ENCODE measurements at regions not wholly inside any gene's neighbourhood (a gene's known extent, or its start where the extent isn't known, plus 50 kb on each side); places are given as distances from the start of the nearest gene placed in this dataset.
A peak's percentile ranks its signal among the peaks of the same experiment; 100 is the strongest.

DNA sequence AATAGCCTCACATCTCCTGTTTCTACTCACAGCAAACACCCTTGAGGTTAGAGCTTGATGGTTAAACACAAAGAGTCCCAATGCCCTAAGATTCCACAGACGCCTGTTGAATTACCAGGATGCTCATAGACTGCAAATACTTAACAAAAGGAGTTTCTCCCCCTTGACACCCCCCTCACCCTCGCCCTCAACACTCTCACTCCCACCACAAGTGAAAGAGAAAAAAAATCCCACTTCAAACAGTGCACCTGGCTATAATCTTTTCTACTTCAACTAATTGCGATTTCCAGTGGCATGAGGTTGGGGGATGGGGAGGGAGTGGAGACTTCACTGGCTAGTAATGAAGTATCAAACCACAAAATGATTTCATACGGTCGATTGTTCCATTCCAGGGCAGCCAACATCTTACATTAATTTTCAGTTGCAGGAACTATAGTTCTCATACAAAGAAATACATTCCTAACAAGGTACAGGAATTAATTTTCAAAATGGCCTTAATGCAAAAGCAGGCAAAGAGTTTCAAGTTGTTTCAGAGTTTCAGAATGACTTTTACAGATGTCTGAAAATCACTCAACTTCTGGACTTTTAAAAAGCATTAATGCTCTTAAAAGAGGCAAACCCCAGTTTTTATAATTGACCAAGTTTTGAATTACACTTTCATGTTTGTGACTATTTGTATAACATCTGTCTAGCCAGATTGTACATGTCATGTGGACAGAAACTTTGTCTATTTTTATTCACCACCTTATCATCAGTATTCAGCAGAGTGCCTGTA lies 390.7 kb downstream of the C12orf75 start:
- no peak for DNase-seq

DNA sequence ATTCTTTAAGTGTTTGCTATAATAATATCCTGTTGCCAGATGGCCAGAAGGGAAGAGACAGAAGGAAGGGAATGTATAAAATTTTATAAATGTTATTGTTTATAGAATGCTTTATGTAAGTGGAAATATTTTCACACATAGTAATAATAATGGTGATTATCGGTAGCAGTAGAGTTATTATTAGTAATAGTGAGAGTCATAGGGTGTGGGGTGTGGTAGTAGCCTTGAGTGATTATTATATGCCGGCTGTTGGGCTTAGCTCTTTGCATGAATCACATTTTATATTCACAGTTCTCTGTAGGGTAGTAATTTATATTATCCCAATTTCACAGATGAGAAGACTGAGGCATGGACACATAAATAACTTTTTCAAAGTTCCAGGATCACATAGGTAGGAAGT lies 391.4 kb downstream of the C12orf75 start:
- no peak for DNase-seq

DNA sequence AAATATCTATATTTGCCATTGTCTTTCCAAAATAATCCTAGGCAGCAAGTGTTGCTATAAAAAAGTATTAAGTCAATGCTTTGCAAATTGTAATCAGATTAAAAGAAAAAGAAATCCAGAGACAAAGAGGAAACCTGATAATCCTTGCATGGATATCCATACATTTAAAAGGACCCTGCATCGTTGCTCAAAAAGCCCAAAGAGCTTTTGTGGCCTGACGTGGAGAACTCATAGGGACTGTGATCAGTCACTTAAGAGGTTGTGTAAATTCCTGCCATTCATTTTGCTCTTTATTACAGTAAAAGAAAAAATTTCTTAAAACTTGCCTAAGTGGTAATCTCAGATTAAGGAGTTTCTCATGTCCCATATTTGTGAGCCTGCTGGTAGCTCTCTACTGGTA lies 392.6 kb downstream of the C12orf75 start:
- no peak for DNase-seq

DNA sequence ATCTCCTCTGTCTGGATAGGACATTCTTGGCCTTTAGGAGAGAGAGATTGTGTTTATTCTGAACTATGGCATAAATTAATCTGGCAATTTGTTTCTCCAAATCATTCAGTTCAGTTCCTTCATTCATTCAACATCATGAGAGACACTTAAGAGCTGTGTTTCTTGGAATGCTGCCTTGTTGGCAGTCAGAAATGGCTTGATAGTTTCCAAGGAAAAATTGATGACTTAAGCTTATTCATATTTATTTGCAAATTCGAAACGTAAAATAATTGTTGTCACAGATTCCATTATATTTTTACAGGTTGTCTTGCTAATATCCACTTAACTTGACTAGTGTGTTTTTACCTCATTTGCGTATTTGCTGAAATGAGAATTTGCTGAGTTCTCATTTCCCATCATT lies 393.0 kb downstream of the C12orf75 start:
- DNase-seq, result no peak

DNA sequence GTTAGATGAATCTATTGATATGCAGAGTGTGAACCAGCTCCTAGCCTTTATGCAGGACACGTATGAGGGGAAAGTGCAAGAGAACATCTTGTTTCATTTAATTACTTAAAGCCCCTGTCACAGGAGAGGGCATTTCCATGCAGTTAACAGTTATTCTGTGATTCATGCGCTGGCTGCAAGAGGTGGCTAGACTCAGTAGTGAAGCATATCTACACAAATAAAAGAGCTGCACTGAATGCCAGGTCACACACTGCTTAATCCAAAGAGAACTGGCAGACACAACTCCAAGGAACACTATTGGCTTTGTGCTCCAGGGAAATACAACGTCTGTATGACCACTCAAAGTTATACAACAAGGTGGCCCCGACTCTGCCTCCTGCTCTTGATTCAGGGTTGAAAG lies 394.1 kb downstream of the C12orf75 start:
- no peak for DNase-seq

DNA sequence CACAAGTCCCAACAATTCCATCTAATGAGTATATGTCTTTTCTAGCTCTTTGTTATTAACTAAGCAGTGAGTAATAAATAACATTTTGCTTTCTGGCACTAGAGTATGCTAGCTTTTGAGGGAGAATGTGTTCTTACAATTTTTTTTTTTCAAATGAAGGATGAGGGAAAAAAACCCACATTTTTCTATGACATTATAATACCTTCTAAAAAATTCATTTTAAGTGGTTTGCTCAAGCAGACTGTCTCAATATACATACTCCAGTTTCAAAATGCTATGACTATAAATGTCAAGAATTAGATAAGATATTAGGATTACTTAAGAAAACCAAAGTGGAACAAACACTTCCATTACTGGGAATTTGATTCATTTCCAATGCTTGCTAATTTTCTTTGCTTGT lies 394.6 kb downstream of the C12orf75 start:
- DNase-seq, result no peak

DNA sequence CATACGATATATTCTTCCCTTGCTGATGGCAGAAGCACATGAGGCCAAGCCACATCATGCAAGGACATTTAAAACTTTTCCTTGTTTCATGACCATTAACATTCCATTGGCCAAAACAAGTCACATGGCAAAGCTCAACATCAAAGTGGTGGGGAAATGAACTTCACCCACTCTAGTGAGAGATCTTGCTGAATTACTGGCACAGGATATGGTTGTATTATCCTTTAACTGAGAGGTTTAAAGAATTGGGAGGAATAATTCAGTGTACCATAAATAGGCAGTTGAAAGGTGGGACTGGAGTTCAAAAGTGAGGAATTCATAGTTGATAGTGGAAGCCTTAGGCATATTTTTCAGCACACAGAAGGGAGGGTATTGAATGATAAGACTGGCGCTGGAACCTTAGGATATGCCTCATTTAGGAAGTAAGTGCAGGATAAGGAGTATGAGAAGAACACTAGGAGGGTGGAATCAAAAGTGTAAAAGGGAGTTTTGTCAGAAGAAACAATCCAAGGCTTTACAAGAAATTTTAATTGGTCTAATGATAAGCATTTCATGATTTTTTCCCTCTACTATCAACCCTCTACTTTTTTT lies 398.8 kb downstream of the C12orf75 start:
- no peak for DNase-seq

DNA sequence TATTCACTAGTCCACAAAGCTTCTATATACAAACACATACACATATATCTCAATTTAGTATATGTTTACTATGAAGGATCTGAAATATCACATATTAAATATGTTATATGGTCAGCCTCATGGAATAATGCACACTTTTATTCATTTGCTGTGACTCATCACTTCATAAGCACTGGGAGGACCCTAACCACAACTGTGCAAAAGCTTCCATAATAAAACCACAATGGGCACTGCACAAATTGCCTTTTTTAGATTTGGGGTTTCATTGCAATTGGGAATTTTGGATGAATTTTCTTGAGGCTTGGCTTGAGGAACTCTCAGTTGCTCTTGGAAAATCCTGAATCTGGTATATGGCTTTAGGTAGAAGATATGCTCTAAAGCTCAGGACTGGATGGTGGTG lies 399.4 kb downstream of the C12orf75 start:
- no peak for DNase-seq

DNA sequence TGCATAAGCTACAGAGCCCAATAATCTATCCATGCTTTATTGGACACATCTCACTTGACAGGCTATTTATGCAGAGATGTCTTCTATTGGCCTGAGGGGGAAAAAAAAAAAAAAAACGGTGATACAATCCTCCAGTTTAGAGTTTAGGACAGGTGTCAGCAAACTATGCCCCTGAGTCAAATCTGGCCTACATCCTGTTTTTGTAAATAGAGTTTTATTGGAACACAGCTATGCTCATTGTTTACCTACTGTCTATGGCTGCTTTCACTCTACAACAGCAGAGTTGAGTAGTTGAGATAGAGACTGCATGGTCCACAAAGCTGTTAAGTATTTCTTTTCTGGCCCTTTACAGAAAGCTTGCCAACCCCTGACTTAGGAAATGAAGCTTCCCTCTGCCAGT lies 403.1 kb downstream of the C12orf75 start:
- DNase-seq, result no peak

DNA sequence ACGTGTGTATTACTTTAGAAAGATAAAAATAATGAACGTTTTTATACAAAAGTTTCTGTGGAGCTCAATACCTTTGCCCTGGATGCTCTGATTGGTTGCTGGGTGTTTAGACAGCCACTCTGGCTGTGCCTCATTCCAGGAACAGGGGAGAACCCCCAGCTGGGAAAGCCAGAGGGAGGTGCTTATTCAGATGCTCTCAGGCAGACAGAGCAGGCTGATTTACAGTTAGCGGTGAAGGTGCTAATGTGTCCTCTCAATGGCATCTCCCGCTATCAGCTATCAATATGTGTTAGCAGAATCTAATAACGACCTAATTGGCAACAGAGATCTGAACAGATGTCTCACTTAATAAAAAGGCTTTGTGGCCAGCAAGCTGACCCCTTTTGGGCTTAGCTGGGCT lies 402.3 kb downstream of the NUAK1 start:
- peak; percentile 44 for DNase-seq

DNA sequence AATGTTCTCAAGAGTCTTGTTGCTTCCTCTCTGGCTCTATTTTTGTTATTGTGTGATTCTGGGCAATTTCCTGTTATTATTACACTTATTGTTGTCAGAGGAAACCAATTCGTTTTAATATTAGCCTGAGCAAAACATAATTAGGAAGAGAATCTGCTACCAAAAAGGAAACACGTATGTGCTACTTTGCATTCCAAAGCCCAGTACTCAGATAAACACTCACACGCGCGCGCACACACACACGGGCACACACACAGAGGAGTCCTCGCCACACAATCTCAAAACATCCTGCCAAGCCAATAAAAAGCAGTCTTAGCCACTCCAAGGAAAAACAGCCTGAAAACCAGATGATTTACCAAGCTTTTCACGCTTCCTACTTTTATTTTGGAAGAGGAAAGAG lies 400.7 kb downstream of the NUAK1 start:
- DNase-seq, result no peak

DNA sequence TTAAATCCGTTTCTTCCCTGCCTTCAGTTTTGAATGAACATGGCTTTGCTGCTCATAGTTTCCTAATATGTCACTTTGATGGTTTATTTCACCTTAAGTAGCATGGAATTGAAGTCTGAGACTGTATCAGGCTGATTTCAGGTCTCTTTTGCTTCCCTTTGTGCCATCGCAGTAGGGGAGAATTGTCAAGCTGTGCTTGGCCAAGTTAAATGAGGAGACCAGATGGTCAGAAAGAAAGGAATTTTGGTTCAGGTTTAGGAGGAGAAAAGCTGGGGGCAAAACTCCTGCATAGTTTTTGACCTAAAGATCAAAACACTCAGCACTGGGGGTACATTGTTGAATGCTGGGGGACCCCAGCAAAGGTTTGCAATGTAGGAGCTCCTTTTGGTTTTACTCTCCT lies 398.4 kb downstream of the NUAK1 start:
- peak; percentile 20 for DNase-seq

DNA sequence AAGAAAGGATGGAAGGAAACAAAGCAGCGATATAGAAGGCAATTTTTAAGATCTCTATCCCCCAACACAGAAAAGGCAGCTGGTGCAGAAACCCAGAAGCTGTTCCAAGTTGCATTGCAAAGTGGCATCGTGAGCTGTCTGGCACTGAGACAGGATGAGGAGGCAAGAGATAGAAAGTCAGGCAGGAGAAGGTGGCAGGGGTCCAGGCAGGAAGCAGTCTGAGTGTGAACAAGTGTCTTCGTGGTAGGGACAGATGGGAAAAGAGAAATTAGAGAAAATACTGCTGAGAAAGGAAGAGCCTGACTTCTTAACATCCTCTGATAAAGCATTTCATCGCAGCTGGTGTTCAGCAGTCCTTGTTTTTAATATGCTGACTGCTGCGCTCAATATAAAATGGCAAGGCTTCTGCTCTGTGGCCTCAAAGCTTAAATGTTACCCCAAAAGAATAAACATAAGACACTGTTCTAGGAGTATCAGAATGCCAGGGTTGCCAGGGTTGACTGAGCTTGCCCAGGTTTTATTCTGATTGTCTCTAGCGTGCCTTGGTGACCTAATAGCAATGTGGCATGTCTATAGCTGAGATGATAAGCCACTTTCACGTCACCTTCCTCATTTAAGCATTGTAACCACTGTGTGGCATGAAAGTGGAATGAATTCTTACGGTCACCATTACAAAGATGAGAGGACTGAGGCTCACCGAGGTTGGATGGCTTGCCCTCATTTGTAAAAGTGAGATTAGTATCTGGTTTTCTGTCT lies 397.6 kb downstream of the NUAK1 start:
- DNase-seq, result no peak

DNA sequence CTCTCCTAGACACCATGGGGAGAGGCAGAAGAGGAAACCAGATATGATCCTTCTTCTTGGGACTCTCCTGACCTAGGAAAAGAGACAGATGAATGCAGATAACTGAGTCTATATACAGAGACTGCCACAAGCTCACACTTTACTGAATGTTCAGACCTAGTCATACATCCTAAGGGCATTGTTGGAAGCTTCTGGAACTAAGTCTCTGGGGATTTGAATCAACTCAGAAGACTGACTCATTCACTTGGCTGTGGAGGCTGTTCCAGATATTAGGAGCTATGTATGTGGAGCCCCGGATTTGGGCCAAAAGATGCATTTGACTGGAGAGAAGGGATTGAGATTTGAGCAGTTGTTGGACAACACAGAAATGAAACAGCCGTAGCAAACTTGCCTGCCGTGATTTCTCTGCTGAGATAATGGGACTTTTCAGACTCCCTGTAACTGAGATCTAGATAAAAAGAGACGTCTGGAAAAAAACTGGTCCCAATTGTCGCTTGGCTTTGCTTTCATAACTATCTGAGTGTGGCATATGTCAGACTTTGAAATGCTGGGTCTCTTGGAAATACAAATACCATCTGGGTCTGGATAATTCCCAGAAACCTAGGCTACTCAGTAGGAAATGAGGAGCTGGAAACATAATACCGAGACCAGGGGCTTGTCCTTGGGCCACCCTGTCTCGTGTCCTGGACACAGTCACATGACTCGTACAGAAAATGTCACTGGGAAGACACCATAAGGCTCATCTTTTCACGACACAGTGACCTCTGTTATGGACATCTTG lies 396.8 kb downstream of the NUAK1 start:
- no peak for DNase-seq

DNA sequence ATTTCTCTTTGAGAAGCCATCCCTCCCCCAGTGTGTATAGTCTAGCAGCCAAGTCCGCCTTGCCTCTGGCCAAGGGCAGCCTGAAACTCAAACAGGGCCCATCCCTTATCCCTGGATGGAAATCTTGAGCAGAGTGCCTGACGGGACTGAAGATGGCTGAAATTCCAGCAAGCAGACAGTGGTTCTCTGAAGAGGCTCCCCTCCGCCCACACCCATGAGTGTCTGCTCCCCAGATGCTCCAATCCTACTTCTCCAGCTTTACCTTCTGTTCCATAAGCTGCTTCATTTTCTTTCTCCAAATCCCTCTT lies 396.2 kb downstream of the NUAK1 start:
- DNase-seq, result no peak

DNA sequence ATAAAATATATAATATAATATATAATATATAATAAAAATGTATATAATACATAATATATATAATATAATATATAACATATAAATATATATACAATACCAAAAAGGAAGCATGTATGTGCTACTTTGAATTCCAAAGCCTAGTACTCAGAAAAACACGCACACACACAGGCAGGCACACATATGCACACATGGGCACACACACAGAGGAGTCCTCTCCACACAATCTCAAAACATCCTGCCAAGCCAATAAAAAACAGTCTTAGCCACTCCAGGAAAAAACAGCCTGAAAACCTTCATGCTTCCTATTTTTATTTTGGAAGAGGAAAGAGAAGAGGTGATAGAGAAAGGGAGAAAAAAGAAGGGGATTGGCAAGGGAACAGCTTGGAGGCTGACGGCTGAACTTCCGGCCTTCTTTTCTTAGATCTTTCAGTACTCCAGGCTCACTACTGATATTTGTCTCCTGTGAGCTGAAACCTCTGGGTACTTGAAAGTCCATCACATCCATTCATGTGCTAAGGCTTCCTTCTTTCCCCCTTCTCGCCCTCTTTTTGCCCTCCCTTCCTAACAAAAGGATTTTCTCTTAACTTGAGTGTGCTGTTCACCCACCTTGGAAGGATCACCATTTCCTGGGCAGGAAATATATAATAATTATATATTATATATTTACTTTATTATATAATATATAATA lies 394.2 kb downstream of the NUAK1 start:
- no peak for DNase-seq

DNA sequence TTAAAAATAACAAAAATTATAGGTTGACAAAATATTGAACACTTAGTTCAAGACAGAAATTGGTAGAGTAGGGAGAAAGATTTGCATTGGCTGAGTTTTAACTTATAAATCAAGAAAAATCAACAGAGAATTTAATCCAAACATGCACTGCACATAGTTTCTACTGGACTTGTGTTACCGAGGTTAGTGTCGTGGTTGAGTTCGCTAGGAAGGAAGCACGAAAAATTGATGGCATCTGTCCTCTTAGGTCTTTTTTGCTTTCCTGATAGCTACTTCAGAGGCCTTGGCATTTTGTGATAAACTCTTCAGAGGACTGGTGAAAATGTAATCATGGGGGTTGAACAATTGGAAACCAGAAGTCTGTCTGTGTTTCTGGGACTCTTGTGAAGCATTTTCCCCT lies 392.9 kb downstream of the NUAK1 start:
- DNase-seq, result no peak

DNA sequence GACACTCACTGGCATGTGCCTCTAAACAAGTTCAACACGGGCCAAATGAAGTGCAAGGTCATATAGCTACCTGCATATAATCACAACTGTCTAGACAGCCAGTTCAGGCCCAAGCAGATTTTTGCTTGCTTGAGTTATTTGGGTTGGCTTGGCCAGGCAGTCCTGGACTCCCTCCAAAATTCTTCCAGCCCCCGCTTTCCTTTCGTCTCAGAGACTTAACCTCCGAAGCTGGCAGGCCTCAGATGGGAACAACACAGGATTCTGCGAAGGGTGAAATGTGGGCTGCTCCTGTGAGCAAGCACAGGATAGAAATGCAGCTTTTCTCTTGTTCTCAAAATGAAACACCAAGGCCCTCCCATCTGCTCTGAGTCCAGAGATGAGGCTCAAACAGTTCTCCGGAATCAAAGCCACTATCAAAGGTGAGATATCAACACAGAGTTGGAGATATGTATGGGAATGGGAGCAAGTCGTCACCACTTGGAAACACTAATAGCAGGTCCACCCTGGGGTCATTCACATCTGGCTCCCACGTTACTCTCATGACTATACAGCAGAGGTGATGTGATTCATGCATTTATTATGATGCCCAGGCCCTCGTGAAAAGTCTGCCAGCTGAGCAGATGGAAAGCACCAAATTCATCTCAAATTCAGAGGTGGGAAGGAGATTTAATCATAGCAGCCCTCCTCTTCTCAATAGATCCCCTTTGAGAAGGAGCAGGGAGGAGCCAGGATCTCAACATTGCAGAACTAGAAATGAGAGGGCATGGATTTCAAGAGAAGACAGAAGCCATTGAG lies 389.8 kb downstream of the NUAK1 start:
- no peak for DNase-seq

DNA sequence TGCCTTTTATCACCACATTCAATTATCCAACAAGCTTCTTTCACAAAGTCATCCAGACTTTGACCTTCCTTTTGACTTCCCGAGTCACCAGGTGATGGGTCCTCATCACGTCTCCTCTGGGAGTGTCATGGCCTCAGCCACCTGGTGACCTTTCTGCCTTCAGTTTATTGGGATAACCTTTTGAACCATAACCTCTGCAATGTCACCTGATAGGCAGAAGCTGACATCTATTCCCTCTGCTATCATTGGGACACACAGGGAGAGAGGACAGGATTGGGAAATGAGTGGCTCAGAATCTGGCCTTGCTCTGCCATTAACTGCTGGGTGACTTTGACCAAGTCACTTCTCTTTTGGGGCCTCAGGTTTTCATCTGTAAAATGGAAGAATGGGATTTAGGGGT lies 388.7 kb downstream of the NUAK1 start:
- DNase-seq, result no peak

DNA sequence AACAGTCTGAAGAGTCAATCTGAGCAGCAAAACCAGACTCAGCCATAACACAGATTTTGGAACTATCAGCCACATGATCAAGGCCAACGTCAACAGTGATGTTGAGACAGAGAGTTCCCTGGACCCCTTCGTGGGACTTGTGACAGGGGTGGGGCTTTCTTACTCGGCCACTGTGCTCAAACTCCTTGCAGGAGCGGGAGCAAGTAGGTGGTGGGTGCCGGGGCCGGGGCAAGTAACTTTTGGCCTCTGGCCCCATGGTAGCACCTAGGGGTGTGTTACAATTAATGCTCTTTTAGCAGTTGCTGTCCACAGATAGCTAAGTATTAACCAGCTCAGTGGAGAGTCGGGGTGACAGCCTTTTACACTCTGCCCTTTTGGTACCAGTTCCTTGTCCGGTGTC lies 384.4 kb downstream of the NUAK1 start:
- no peak for DNase-seq

DNA sequence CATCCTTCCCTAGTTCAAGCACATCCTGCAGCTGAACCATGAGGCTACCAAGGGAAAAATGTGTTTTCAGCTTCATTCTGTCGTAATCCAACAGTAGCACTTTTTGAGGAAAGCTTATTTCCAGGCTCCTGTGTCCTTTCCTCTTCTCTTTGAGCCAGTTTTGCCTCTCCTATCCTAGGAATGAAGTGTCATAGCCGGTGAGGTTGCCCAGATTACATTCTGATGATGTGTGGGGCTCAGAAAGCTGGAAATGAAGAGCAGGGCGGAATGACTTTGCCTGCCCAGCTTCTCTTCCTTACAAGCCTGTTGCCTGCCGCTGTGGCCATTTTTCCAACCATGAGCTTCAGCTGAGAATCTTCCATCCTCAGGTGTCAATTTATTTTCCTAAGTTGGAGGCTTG lies 381.8 kb downstream of the NUAK1 start:
- no peak for DNase-seq

DNA sequence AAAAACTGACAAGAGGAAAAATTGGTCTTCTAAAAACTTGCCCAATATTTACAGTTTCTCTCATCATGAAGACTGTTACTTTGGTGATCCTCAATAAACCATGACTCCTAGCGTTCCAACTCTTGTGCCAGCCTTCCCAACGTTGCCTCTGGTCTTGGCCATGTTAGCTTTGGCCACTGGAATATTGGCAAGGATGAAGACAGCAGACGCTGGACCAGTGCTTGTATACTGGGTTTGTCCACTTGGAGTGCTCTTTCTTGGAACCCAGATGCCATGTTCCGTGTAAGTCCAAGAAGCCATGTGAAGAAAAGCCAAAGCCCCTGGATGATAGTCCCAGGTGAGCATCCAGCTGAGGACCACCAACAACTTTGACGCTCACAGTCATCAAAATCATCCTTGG lies 379.6 kb downstream of the NUAK1 start:
- no peak for DNase-seq

All from retina (tissue), 1 donor.